Activated naive CD8-positive, alpha-beta T cell treated with anti-CD3 and anti-CD28 coated beads, Interleukin-2, amount 50 U/mL, for 24 hours (primary cell): ENCODE measurements at regions not wholly inside any gene's neighbourhood (a gene's known extent, or its start where the extent isn't known, plus 50 kb on each side); places are given as distances from the start of the nearest gene placed in this dataset.
"Not testable (repeated sequence)": the region's sequence is repeated elsewhere in the genome, so short reads cannot be mapped to it uniquely, and the experiment has no call there.

Source experiments
- ATAC-seq: fragments of 150-1000 bp; cut with Tn5 transposase; one replicate; pipeline ENCODE4 v1.10.0; 2021
- DNase-seq: peaks from one replicate; pipeline ENCODE4 v3.0.0; 2021
- H3K27ac Mint-ChIP-seq: one replicate; pipeline ENCODE4 v1.8.0; 2021; ENCODE audit warnings: mild to moderate bottlenecking, mixed read lengths
- H3K27me3 Mint-ChIP-seq: one replicate; pipeline ENCODE4 v1.8.0; 2021; ENCODE audit warnings: mixed read lengths
- H3K36me3 Mint-ChIP-seq: one replicate; pipeline ENCODE4 v1.8.0; 2021; ENCODE audit warnings: low read depth, mixed read lengths
- H3K4me1 Mint-ChIP-seq: one replicate; pipeline ENCODE4 v1.8.0; 2021; ENCODE audit warnings: mixed read lengths
- H3K4me3 Mint-ChIP-seq: one replicate; pipeline ENCODE4 v1.8.0; 2021; ENCODE audit warnings: mild to moderate bottlenecking, moderate library complexity, mixed read lengths
- H3K9me3 Mint-ChIP-seq: one replicate; pipeline ENCODE4 v1.8.0; 2021; ENCODE audit warnings: mixed read lengths

DNA sequence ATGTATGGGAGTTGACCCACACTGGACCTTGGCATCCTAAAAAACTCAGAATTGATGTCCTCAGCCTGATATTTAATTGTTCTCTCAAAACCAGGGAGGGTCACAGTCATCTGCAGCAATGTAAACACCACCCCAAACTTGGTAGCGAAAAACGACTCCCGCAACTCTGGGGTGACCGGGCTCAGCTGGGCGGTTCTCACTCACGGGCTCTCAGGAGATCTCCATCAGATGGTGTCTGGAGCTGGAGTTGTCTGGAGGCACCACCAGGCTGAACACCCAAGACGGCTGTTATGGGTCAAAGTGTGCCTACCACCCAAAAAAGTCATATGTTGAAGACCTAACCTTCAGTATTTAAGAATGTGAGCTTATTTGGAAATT lies 50.9 kb upstream of the NXT1 start:
- Mint-ChIP-seq H3K9me3 (no peaks in the 10 kb centered on the region), H3K36me3 (no peaks in the 10 kb centered on the region), H3K4me1 (no peaks in the 10 kb centered on the region), H3K27ac (no peak overlapping the region), H3K4me3 (no peak overlapping the region), H3K27me3 (no peaks in the 10 kb centered on the region)
- ATAC-seq = no peak
- no peak for DNase-seq

DNA sequence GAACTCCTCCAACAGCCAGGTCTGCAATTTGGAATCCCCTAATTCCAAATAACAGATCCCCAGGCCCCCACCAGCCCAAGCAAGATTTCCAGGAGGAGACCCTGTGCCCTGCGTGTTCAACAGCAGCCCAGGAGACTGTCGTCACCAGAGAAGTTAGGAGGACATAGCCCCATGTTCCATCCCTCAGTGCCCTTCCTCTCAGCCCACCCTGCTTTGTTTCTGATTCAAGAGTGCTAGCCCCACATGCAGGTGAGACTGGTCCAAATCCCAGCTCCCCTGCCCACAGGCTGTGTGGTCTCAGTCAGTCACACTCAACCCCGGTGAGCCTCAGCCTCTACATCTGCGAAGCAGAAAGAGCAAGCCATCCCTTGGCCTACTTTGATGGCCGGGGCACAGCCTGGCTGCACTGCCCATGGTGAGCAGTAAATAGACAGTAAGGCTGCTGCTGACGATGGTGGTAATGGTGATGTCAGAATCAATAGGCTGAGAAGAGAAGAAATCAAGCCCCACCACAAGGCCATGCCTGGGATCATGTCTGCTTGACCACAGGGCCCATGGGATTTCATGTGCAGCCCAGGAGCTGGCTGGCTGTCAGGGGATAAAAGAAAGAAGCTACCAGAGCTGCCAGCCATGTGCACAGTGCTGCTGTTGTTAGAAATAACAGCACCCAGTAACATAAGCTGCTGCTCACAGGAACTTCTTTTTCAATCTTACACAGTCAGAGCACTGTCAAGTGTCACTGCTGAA lies 51.5 kb upstream of the NXT1 start:
- no peak overlapping the region for H3K4me3 Mint-ChIP-seq
- no peak overlapping the region for H3K27ac Mint-ChIP-seq
- no peaks in the 10 kb centered on the region for H3K9me3 Mint-ChIP-seq
- ATAC-seq (no peak), DNase-seq (no peak)
- no peaks in the 10 kb centered on the region for H3K27me3 Mint-ChIP-seq
- H3K36me3 Mint-ChIP-seq = no peaks in the 10 kb centered on the region
- H3K4me1 Mint-ChIP-seq = no peaks in the 10 kb centered on the region

DNA sequence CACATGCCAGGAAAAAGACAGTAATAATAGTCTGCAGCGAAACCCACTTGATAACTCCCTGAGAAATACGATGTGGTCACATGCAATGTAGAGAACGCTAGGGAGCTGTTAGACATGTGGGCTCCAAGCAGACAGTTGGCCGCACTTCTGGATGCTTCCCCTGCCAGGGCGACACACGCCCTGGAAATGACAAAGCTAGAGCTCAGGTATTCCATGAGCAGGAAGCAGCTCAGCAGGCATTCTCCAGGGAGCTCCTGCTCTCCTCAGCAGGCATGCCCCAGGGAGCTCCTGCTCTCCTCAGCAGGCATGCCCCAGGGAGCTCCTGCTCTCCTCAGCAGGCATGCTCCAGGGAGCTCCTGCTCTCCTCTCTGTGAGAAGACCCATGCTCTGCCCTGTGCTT lies 52.4 kb upstream of the NXT1 start:
- Mint-ChIP-seq H3K9me3 (no peaks in the 10 kb centered on the region), H3K4me1 (no peaks in the 10 kb centered on the region), H3K27ac (no peak overlapping the region), H3K36me3 (no peaks in the 10 kb centered on the region), H3K4me3 (no peak overlapping the region), H3K27me3 (no peaks in the 10 kb centered on the region)
- ATAC-seq (no peak), DNase-seq (no peak)

GRCh38 chr20:23296841-23297701 lies 53.5 kb upstream of the NXT1 start:
- H3K4me3 Mint-ChIP-seq = no peak overlapping the region
- no peaks in the 10 kb centered on the region for H3K27me3 Mint-ChIP-seq
- ATAC-seq (no peak), DNase-seq (no peak)
- no peaks in the 10 kb centered on the region for H3K4me1 Mint-ChIP-seq
- no peaks in the 10 kb centered on the region for H3K9me3 Mint-ChIP-seq
- H3K27ac Mint-ChIP-seq = no peak overlapping the region
- no peaks in the 10 kb centered on the region for H3K36me3 Mint-ChIP-seq

DNA sequence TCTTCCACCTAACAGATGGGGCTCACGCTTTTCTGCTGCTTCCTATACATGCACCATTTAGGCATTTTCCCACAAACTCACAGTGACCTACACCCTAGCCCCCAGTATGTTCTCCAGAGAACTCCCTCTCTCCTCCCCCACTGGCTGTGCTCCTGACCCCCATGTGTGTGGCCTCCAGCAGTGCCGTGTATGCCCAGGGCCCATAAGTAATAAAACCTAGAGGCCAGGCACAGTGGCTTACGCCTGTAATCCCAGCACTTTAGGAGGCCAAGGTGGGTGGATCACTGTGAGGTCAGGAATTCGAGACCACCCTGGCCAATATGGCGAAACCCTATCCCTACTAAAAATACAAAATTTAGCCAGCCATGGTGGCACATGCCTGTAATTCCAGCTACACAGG lies 54.7 kb upstream of the NXT1 start:
- Mint-ChIP-seq H3K27ac (no peak overlapping the region), H3K36me3 (no peaks in the 10 kb centered on the region), H3K4me3 (no peak overlapping the region), H3K27me3 (peaks cover 2% of the 10 kb centered on the region), H3K9me3 (no peaks in the 10 kb centered on the region), H3K4me1 (no peaks in the 10 kb centered on the region)
- DNase-seq (no peak), ATAC-seq (no peak)

GRCh38 chr20:23294671-23295070 lies 55.9 kb upstream of the NXT1 start:
- no peak for DNase-seq
- H3K4me3 Mint-ChIP-seq = no peak overlapping the region
- peaks cover 8% of the 10 kb centered on the region for H3K27me3 Mint-ChIP-seq
- no peak overlapping the region for H3K27ac Mint-ChIP-seq
- no peaks in the 10 kb centered on the region for H3K9me3 Mint-ChIP-seq
- H3K36me3 Mint-ChIP-seq = no peaks in the 10 kb centered on the region
- no peaks in the 10 kb centered on the region for H3K4me1 Mint-ChIP-seq
- ATAC-seq = no peak

- no peak overlapping the region for H3K4me3 Mint-ChIP-seq
- H3K36me3 Mint-ChIP-seq = no peaks in the 10 kb centered on the region
- DNase-seq = no peak
- peaks cover 8% of the 10 kb centered on the region for H3K27me3 Mint-ChIP-seq
- ATAC-seq = no peak
- H3K9me3 Mint-ChIP-seq = no peaks in the 10 kb centered on the region
- H3K4me1 Mint-ChIP-seq = no peaks in the 10 kb centered on the region
- no peak overlapping the region for H3K27ac Mint-ChIP-seq
Observed at GRCh38 chr20:23294166-23294565, 56.4 kb upstream of the NXT1 start.

DNA sequence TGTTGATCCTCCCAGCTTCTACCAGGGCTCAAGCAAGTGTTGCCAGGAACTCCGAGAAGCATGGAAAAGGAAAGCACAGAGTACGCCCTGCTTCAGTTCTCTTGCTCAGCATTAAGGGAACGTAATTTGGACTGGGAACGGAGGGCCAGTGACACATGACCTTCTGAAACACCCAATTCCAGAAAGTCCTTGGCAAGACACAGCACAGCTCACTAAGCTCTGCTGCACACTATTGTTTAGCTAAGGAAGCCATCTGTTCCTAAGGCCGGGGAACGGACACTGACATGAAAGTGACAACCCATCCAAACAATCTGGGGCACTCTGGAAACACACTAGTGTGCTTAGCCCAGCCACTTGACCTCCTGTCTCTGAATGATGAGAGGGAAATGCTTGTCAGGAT lies 56.9 kb upstream of the NXT1 start:
- Mint-ChIP-seq H3K36me3 (no peaks in the 10 kb centered on the region), H3K27me3 (peaks cover 8% of the 10 kb centered on the region), H3K27ac (no peak overlapping the region), H3K9me3 (no peaks in the 10 kb centered on the region), H3K4me3 (no peak overlapping the region), H3K4me1 (no peaks in the 10 kb centered on the region)
- DNase-seq (no peak), ATAC-seq (no peak)

DNA sequence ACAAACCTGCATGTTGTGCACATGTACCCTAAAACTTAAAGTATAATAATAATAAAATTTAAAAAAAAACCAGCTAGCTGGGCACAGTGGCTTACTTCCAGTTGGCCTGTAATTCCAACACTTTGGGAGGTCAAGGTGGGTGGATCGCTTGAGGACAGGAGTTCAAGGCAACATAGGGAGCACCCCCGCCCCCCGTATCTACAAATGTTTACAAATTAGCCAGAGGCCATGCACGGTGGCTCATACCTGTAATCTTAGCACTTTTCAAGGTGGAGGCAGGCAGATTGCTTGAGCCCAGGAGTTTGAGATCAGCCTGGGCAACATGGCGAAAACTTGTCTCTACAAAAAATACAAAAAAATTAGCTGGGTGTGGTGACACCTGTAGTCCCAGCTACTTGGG lies 58.3 kb upstream of the NXT1 start:
- not testable (repeated sequence) for H3K9me3 Mint-ChIP-seq, H3K36me3 Mint-ChIP-seq, H3K4me1 Mint-ChIP-seq, DNase-seq, H3K4me3 Mint-ChIP-seq, ATAC-seq, H3K27me3 Mint-ChIP-seq, H3K27ac Mint-ChIP-seq

DNA sequence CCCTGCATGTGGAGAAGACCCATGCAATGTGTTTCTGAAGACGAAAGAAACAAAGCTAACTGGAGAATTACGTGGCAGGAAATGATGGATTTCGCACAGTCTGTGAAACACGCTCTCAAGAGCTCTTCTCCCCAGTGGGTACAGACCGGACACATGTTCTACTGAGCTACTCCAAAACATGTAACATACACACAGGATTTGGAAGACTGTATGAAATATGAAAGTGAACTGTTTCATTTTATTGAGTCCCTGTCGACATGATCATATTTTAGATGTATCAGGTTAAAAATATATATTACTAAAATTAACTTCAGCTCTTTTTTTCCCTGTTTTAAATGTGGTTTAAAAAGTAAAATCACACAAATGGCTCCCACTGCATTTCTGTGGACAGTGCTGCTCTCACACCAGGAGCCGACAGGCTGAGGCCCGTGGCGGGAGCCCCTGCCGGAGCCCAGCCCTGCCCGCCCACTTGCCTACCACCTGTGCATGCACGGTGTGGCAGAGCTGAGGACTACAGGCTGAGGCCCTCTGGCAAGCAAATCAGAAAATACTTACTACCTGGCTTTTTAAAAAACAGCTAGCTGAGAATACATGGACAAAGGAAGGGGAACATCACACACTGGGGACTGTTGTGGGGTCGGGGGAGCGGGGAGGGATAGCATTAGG lies 58.9 kb upstream of the NXT1 start:
- peaks cover 8% of the 10 kb centered on the region for H3K27me3 Mint-ChIP-seq
- no peaks in the 10 kb centered on the region for H3K4me1 Mint-ChIP-seq
- no peak overlapping the region for H3K4me3 Mint-ChIP-seq
- no peaks in the 10 kb centered on the region for H3K9me3 Mint-ChIP-seq
- H3K36me3 Mint-ChIP-seq = no peaks in the 10 kb centered on the region
- DNase-seq (no peak), ATAC-seq (no peak)
- H3K27ac Mint-ChIP-seq = no peak overlapping the region

- no peak overlapping the region for H3K4me3 Mint-ChIP-seq
- H3K9me3 Mint-ChIP-seq = no peaks in the 10 kb centered on the region
- no peaks in the 10 kb centered on the region for H3K36me3 Mint-ChIP-seq
- peaks cover 8% of the 10 kb centered on the region for H3K27me3 Mint-ChIP-seq
- H3K4me1 Mint-ChIP-seq = no peaks in the 10 kb centered on the region
- no peak for DNase-seq
- H3K27ac Mint-ChIP-seq = no peak overlapping the region
- no peak for ATAC-seq
Observed at GRCh38 chr20:23290761-23291574, 59.6 kb upstream of the NXT1 start.

- H3K9me3 Mint-ChIP-seq = no peaks in the 10 kb centered on the region
- H3K36me3 Mint-ChIP-seq = no peaks in the 10 kb centered on the region
- no peak overlapping the region for H3K27ac Mint-ChIP-seq
- H3K4me3 Mint-ChIP-seq = no peak overlapping the region
- H3K27me3 Mint-ChIP-seq = peaks cover 9% of the 10 kb centered on the region
- no peaks in the 10 kb centered on the region for H3K4me1 Mint-ChIP-seq
- ATAC-seq (no peak), DNase-seq (no peak)
Observed at GRCh38 chr20:23289724-23290395, 60.7 kb upstream of the NXT1 start.

- no peaks in the 10 kb centered on the region for H3K4me1 Mint-ChIP-seq
- no peak for ATAC-seq
- H3K27ac Mint-ChIP-seq = no peak overlapping the region
- H3K9me3 Mint-ChIP-seq = no peaks in the 10 kb centered on the region
- H3K27me3 Mint-ChIP-seq = peaks cover 10% of the 10 kb centered on the region
- H3K4me3 Mint-ChIP-seq = no peak overlapping the region
- no peaks in the 10 kb centered on the region for H3K36me3 Mint-ChIP-seq
- no peak for DNase-seq
Observed at GRCh38 chr20:23289249-23289648, 61.3 kb upstream of the NXT1 start.
